ENCODE measurements at regions not wholly inside any gene's neighbourhood (a gene's known extent, or its start where the extent isn't known, plus 50 kb on each side); places are given as distances from the start of the nearest gene placed in this dataset.

GRCh38 chr5:18745042-18745987 lies 1111.1 kb downstream of the TAF11L14 start:
- no peaks in the 10 kb centered on the region for H3K23me2 ChIP-seq (ENCODE audit: insufficient read length, low read depth, low read length, poor library complexity, severe bottlenecking)
- H3K79me2 ChIP-seq (ENCODE audit: insufficient read depth, low read length) = no peaks in the 10 kb centered on the region
- no peak overlapping the region for H3K14ac ChIP-seq (ENCODE audit: insufficient read depth, low read length)
- H3K27ac ChIP-seq (ENCODE audit: insufficient read length, low read depth, low read length) = no peak overlapping the region
- no peaks in the 10 kb centered on the region for H3K79me1 ChIP-seq (ENCODE audit: insufficient read depth, low read depth, low read length, poor library complexity, severe bottlenecking)
- Mint-ChIP-seq H3K9me3 (peaks cover 6 to 21% of the 10 kb centered on the region in 2 experiments; a peak in 4 of 5 replicates), H3K4me1 (peaks cover 0 to 2% of the 10 kb centered on the region in 2 experiments; a peak in 2 of 4 replicates), H3K4me3 (no peak overlapping the region), H3K36me3 (ENCODE audit: insufficient read depth in 1 of 3, low read depth in 3 of 3) (peaks cover 2 to 11% (median 11%) of the 10 kb centered on the region in 3 experiments; a peak in 6 of 7 replicates), H3K27me3 (ENCODE audit: low read depth) (no peaks in the 10 kb centered on the region), H3K27ac (no peak overlapping the region)
- no peak overlapping the region for H3K9ac ChIP-seq (ENCODE audit: extremely low read depth, insufficient read length, low read length)
- H3K9me3 ChIP-seq (ENCODE audit: control insufficient read depth, low read depth, low read length) = no peaks in the 10 kb centered on the region
- WGBS (ENCODE audit: extremely low coverage, insufficient read length, low lambda C conversion rate) = no CpG with 5 or more reads among the region's 13 CpGs
- H2AK5ac ChIP-seq (ENCODE audit: insufficient read length, low read length) = no peak overlapping the region
- H4K5ac ChIP-seq (ENCODE audit: insufficient read length, low read depth, low read length) = no peak overlapping the region
- no peak overlapping the region for H2BK20ac ChIP-seq (ENCODE audit: low read depth, low read length, poor library complexity, severe bottlenecking)
- H4K20me1 ChIP-seq (ENCODE audit: control insufficient read depth, insufficient read depth, insufficient read length) = no peaks in the 10 kb centered on the region
- H3K4me1 ChIP-seq (ENCODE audit: insufficient read depth, low read length) = no peaks in the 10 kb centered on the region
- H3K27me3 ChIP-seq (ENCODE audit: insufficient read depth, low read length) = no peaks in the 10 kb centered on the region
- DNase-seq = no peak
- no peak overlapping the region for H2AFZ ChIP-seq (ENCODE audit: low read length)
- no peak overlapping the region for H3K4ac ChIP-seq (ENCODE audit: low read depth, low read length)
- H2BK120ac ChIP-seq (ENCODE audit: low read depth, low read length, poor library complexity, severe bottlenecking) = no peak overlapping the region
- no peak overlapping the region for H2BK15ac ChIP-seq (ENCODE audit: low read depth, low read length)
- no peak for TF ChIP-seq CTCF (conservative IDR thresholded peaks at IDR 0.05)
- H3K18ac ChIP-seq (ENCODE audit: insufficient read length, low read depth, low read length) = no peak overlapping the region
- no peak overlapping the region for H3K56ac ChIP-seq (ENCODE audit: insufficient read length, low read depth, low read length)
- H3T11ph ChIP-seq (ENCODE audit: low read length) = no peak overlapping the region
- no peak overlapping the region for H4K91ac ChIP-seq (ENCODE audit: insufficient read length, low read depth, low read length)
- H3K23ac ChIP-seq (ENCODE audit: insufficient read length, low read depth, low read length) = no peak overlapping the region
- no peak overlapping the region for H2BK12ac ChIP-seq (ENCODE audit: insufficient read length, low read depth, low read length)
- H3K4me2 ChIP-seq (ENCODE audit: insufficient read depth, insufficient read length, low read length) = no peak overlapping the region
- no peak overlapping the region for H2BK5ac ChIP-seq (ENCODE audit: insufficient read length, low read length)
- no peak overlapping the region for H4K8ac ChIP-seq (replicated peaks; ENCODE audit: insufficient read length, low read depth, low read length)

Data from H9 (cell line).